Posterior cingulate gyrus (tissue), 11 donors: ENCODE measurements at regions not wholly inside any gene's neighbourhood (a gene's known extent, or its start where the extent isn't known, plus 50 kb on each side); places are given as distances from the start of the nearest gene placed in this dataset.
A peak's percentile ranks its signal among the peaks of the same experiment; 100 is the strongest.
"Not testable (repeated sequence)": the region's sequence is repeated elsewhere in the genome, so short reads cannot be mapped to it uniquely, and the experiment has no call there.

Experiments
- DNase-seq, 10 donors: peaks; one replicate each; pipeline versions ENCODE4 v3.0.0 to v3.0.0-alpha.2; 2020 to 2021; ENCODE audit warnings: mixed read lengths in 3 of 10
- intact Hi-C: fragments of 100-400 bp; cut with DNase I; formaldehyde crosslinking; loops from one replicate; pipeline ENCODE4 v1.15.1; 2023

DNA sequence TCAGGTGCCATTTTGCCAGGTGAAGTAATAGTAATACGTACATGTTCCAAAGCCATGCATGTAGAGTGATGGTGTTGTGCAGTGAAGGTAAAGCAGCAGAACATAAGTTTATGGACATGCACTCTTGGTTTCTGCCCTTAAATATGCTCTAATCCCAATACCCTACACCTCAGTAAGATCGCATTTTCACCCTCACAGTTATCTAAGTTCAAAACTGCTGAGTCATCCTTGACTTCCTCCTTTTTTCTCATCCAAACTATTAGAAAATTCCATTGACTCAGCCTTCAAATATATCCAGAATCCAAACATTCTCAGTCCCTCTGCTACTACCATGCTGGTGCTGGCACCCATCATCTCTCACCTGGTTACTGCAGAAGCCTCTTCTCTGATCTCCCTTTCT is 652.9 kb upstream of the IGFBP7 start:
- no peak for DNase-seq
- intact Hi-C loops, result no loop called here

- intact Hi-C loops, result no loop called here
These were observed 630.5 kb upstream of the IGFBP7 start for GRCh38 chr4:57740625-57741190.

GRCh38 chr4:57736781-57737180 is 626.6 kb upstream of the IGFBP7 start:
- intact Hi-C loops, result no loop called here

More at GRCh38 chr4:57740625-57741190, 630.5 kb upstream of the IGFBP7 start:
- DNase-seq, result no peak

GRCh38 chr4:57734104-57734670 is 624.0 kb upstream of the IGFBP7 start:
- intact Hi-C loops, result no loop called here
- DNase-seq, result no peak

More at GRCh38 chr4:57736781-57737180, 626.6 kb upstream of the IGFBP7 start:
- DNase-seq, result no peak

DNA sequence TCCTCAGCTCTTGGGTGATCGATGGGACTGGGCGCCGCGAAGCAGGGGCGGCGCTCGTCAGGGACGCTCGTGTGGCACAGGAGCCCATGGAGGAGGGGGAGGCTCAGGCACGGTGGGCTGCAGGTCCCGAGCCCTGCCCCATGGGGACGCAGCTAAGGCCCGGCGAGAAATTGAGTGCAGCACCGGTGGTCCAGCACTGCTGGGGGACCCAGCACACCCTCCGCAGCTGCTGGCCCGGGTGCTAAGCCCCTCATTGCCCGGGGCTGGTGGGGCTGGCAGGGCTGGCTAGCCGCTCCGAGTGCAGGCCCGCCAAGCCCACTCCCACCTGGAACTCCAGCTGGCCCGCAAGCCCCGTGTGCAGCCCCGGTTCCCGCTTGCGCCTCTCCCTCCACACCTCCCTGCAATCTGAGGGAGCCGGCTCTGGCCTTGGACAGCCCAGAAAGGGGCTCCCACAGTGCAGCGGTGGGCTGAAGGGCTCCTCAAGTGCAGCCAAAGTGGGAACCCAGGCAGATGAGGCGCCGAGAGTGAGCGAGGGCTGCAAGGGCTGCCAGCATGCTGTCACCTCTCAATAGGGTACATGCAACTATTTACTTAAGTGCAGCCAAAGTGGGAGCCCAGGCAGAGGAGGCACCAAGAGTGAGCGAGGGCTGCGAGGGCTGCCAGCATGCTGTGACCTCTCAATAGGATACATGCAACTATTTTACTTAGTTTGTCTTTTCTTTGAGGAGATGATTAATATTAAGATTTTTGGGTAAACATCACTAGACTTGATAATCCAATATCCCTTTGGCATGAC is 619.8 kb upstream of the IGFBP7 start:
- intact Hi-C loops, result not testable (repeated sequence)

DNA sequence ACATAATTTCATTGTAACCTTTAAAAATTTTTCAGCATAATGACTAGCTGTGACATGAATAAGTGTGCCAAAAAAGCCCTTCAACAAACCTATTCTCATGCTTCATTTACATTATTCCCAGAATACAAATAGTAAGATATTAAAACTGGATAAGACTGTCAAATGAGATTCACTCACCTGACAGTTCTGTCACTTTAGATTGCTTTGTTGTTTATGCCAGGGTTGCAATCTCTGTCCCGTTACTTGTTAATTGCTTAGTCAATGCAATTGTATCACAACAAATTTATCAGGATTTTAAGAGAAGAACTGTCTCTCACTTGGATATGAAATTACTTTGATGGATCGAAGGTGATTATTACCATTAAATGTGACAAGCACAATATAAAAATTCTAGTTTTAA is 616.0 kb upstream of the IGFBP7 start:
- no peak for DNase-seq
- intact Hi-C loops, result no loop called here

More for the DNA sequence above, 619.8 kb upstream of the IGFBP7 start:
- peak in 2 of 10 donors; percentile 66 to 76 for DNase-seq

- intact Hi-C loops, result no loop called here
- DNase-seq, result no peak
These were observed 609.3 kb upstream of the IGFBP7 start for GRCh38 chr4:57719456-57719855.

- intact Hi-C loops, result not testable (repeated sequence)
- peak in 2 of 10 donors; percentile 9 to 67 for DNase-seq
These were observed 604.1 kb upstream of the IGFBP7 start for GRCh38 chr4:57714313-57714712.

GRCh38 chr4:57710053-57710452 is 599.9 kb upstream of the IGFBP7 start:
- DNase-seq, result no peak
- intact Hi-C loops, result no loop called here

DNA sequence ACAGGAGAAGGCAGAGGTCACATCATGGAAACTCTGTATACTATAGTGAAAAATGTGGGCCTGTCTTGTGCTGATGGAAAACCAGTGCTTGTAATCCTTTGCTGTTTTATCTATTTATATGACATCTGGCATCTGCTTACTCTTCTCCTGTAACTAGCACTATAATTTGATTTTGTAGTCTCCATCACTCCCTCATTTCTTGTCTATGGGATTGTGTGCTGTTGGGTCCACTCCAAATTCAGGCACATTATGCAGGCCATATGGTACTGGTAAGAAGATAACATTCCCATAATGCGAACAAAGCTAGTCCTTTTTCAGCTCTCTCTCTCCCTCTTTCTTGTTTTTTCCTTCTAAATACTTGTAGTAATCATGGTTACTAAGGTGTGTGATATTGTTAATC is 581.2 kb upstream of the IGFBP7 start:
- intact Hi-C loops, result no loop called here
- DNase-seq, result no peak

DNA sequence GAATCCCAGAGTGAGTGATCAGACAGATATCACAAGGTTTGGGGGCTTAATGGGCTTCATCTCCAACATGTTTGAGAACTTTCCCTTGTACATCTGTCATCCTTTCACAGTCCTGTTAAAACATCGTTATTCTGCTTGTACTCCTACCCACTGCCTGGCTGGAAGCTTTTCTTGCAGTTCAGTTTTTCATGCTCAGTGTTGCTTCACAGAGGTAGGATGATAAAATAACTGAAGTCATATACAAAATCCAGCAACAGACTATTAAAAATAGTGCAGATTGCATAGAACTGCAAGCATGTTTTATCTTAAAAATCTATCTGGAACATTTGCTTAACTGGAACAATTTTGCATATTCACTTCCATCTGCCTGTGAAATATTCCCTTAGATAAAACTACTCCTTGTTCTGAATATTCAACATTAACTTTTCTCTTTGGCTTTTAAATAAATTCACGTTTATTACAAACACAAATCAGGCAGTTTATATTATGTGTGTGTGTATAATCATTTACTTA is 579.6 kb upstream of the IGFBP7 start:
- no peak for DNase-seq
- intact Hi-C loops, result no loop called here

- no peak for DNase-seq
- intact Hi-C loops, result no loop called here
These were observed 572.1 kb upstream of the IGFBP7 start for GRCh38 chr4:57682275-57682674.

DNA sequence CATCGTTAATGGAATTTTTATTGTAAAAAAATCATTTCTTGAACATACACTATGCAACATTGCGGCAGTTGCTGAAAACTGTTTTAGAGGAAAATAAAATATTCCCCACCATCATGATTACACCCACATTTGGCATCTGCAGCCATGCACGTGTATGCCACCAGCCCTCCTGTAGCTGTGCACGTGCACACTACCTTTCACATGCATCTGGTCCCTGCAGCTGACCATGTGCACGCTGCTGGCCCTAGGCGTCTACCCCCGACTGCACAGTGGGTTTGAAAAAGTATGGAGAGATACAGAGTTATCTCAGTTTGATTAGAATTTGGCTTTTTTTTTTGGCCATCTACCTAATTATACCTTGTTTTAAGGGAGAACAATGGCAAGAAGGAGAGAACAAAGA is 569.8 kb upstream of the IGFBP7 start:
- intact Hi-C loops, result no loop called here
- DNase-seq, result peak in 1 of 10 donors; percentile 53

GRCh38 chr4:57676394-57676793 is 566.2 kb upstream of the IGFBP7 start:
- no peak for DNase-seq
- intact Hi-C loops, result no loop called here

- no peak for DNase-seq
- intact Hi-C loops, result no loop called here
These were observed 562.8 kb upstream of the IGFBP7 start for GRCh38 chr4:57672846-57673433.

DNA sequence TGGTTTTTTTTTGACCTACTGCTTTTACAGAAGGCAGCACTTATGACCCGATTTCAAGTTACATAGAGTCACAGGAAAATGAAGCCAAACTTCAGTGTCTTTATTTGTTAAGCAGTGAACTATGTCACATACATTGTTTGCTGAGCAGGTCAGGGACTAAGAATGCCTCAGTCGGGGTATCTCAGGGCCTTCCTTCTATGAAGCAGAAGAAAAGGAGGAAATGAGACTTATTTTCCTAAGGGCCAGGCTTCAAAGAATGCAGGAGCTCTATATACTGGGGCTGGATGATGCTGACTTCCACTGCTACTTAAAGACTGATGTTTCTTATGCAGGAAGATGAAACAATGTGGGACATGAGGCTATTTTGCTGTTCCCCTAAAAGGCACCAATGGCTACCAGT is 558.4 kb upstream of the IGFBP7 start:
- DNase-seq, result no peak
- intact Hi-C loops, result no loop called here

DNA sequence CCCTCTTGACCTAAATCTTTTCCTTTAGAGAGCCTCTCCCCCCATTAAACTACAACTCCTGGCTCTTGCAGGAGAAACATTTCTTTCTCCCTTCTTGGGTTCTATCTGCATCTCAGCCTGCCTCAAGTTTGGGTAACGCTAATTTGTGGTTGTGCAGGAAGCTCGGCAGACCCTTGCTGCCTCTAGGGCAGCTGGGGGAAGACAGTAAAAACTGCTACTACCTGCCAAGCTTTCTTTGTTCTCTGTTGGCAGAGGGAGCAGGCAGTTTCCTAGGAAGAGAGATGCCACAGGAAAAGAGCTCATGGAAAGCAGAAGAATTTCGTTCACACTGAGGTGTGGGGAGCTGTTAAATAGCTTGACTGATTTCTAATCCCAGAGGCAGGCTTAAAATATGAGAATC is 555.6 kb upstream of the IGFBP7 start:
- intact Hi-C loops, result no loop called here
- no peak for DNase-seq

GRCh38 chr4:57661517-57662090 is 551.4 kb upstream of the IGFBP7 start:
- no peak for DNase-seq
- intact Hi-C loops, result no loop called here

DNA sequence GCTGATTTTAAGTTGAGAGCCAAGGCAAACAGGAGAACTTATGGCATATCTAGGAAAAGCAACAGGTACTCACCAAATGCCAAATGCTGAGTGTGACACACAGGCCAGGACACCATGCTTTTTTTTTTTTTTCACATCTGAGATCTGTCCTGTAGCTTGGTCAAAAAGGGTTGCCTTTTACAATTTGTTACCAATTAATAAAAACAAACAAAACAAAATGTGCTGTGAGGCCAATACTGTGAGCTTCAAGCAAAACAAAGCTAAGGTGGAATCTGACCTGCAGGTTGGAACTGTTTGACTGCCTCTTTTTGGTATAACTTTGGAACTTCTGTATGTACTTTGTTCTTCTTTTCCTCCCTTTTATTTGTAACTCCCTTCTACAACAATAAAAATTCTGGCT is 548.5 kb upstream of the IGFBP7 start:
- intact Hi-C loops, result no loop called here
- DNase-seq, result no peak

DNA sequence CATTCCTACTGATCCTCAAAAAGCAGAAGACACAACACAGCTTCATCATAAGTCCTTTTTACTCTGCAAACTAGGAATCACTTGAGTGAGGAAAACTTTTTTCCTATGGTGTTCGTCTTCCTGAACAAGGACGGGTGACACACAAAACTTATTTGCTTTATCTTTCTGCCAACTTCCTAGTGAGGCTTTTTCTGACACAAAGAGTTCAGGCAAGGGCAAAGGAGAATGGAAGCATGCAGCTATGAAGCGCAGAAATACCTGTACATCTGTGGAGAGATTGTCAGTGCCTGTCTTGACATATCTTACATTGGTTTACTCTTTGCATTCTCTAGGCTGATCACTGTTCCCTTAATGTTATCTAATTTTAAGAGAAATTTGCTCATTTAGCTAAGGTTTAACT is 548.0 kb upstream of the IGFBP7 start:
- intact Hi-C loops, result no loop called here
- no peak for DNase-seq

GRCh38 chr4:57655342-57655741 is 545.2 kb upstream of the IGFBP7 start:
- no peak for DNase-seq
- intact Hi-C loops, result no loop called here
